VCaP (cell line): ENCODE measurements at regions not wholly inside any gene's neighbourhood (a gene's known extent, or its start where the extent isn't known, plus 50 kb on each side); places are given as distances from the start of the nearest gene placed in this dataset.
"Not testable (repeated sequence)": the region's sequence is repeated elsewhere in the genome, so short reads cannot be mapped to it uniquely, and the experiment has no call there.

Experiments used
- H3K27ac ChIP-seq: fragments of 450-650 bp; 2 replicates; pipeline ENCODE4 v1.5.1; 2017
- TF ChIP-seq, protein P1 (sequence below): fragments of 450-650 bp; conservative IDR thresholded peaks from 2 replicates; pipeline ENCODE4 v1.5.1; 2017; ENCODE audit warnings: mild to moderate bottlenecking, moderate library complexity

DNA sequence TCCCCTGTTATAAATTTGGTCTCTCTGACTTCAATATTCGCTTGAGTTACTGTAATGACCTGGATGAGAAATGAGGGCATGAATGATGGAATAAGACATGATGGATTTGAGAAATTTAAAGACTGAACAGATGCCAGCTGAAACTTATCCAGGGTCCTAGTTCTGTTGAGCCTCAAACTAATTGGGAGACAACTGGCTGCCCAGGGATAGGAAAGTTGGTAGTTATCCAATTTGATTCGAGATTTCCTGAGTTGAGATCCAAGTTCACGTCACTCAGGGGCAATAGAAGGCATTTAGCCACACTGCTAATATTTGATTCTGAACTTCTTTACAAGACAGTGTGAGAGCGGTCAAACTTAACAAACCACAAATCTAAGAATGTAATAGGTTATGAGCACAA lies 159.0 kb upstream of the CXCL13 start:
- TF ChIP-seq, protein P1, sequence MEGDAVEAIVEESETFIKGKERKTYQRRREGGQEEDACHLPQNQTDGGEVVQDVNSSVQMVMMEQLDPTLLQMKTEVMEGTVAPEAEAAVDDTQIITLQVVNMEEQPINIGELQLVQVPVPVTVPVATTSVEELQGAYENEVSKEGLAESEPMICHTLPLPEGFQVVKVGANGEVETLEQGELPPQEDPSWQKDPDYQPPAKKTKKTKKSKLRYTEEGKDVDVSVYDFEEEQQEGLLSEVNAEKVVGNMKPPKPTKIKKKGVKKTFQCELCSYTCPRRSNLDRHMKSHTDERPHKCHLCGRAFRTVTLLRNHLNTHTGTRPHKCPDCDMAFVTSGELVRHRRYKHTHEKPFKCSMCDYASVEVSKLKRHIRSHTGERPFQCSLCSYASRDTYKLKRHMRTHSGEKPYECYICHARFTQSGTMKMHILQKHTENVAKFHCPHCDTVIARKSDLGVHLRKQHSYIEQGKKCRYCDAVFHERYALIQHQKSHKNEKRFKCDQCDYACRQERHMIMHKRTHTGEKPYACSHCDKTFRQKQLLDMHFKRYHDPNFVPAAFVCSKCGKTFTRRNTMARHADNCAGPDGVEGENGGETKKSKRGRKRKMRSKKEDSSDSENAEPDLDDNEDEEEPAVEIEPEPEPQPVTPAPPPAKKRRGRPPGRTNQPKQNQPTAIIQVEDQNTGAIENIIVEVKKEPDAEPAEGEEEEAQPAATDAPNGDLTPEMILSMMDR, result no peak
- H3K27ac ChIP-seq, result no peak overlapping the region

DNA sequence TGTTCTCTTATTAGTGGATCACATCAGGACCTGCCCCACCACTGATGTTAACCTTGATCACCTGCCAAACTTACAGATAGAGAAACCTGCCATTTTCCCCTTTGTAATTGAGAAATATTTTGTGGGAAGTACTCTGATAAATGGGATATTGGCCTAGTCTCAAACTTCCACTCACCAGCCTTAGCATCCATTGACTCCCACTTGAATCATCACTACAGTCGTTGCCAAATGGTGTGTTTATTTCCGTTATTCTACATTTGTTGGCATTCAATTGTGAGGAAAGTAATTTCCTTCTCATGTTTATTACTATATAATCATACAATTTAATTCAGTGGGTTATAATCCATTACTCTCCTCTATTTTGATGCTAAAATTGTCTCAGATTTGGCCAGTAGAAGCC lies 156.4 kb upstream of the CXCL13 start:
- H3K27ac ChIP-seq, result no peak overlapping the region
- TF ChIP-seq, protein P1, result no peak

DNA sequence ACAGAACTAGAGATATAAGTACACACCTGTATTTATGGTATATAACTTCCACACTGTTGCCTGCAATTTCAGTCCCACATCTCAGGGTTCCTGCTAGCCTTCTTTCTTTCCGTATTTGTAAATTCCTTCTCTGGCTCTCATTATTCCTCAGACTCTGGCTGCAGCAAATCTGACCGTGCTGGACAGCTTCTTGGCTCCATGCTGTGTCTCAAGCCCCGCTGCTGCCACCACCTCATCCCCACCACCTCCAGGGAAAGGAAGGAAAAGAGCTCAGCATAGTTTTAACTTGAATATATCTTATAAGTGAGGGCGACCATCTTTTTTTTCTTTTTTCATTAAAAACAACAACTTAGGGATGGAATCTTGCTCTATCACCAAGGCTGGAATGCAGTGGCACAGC lies 155.6 kb upstream of the CXCL13 start:
- H3K27ac ChIP-seq, result no peak overlapping the region
- TF ChIP-seq, protein P1, result no peak

DNA sequence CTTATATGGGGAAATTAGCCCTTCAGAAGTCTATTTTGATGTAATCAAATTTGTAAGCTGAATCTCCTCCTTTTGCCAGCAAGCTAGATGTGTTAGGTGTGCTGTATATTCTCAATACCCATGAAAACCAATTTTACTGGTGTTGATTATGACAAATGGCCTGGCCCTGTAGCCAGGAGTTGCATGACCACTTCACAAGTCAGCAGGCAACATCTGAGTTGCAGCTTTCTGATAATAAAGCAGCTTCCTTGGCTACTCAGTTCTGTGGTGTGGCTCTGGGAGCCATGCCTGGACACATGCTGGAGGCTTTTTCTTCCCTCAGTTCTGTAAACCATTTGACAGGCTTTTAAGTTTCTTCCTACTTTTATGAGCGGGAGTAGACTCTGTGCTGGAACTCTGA lies 154.1 kb upstream of the CXCL13 start:
- TF ChIP-seq, protein P1, result no peak
- H3K27ac ChIP-seq, result no peak overlapping the region

DNA sequence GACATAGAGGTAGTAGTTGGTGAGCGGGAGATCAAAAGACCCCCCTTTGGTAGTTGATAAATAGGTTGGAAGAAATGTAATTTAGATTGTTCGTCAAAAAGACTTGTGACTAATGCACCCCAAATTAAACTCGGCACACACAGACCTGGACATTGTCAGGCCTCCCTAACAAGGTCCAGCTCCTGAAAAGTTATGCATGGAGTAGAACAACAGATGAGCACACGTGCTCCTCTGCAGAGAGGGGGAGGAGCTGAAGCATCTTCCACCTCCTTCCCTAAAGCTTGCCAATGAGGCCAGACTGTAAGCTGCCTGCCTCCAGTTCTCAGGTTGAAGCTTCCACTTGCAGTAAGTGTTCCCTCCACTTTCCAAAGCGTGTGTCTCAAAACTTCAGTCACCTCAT lies 153.5 kb upstream of the CXCL13 start:
- not testable (repeated sequence) for H3K27ac ChIP-seq

DNA sequence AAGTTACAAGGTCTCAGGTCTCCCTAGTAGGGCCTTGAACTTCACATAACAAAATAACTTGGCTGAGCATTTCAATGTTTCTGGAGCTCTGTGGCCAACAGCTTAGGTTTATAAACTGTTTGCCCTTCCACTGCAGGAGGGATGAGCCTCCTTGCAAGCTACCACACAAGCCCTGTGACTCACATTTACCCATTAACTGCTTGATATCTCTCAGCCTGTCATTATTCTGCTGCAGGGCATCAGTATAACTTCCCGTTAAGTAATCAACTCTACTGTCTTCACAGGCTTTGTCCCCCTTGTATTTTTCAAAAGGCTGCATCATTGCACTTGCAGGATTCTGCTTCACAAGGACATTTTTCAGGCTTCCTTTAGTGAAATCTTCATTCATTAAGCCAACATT lies 151.7 kb upstream of the CXCL13 start:
- TF ChIP-seq, protein P1, result no peak
- H3K27ac ChIP-seq, result no peak overlapping the region

DNA sequence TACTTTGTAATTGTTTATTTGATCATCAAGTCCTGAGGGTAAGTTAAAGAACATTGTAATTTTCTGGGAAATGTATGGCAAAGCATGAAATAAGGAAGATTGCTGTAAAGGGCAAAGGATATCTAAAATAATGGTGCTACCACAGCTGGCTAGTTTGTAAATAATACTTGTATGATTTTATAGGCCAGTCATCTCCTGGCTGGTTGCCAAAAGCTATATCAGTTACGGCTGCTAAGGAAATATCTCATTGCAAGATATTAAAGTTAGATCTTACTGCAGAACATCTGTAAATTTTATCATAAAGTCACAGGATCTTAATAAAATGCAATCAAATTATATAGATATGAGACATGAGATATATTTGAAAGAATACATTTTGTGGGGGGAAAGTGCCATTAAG lies 150.8 kb upstream of the CXCL13 start:
- TF ChIP-seq, protein P1, result no peak
- H3K27ac ChIP-seq, result no peak overlapping the region

DNA sequence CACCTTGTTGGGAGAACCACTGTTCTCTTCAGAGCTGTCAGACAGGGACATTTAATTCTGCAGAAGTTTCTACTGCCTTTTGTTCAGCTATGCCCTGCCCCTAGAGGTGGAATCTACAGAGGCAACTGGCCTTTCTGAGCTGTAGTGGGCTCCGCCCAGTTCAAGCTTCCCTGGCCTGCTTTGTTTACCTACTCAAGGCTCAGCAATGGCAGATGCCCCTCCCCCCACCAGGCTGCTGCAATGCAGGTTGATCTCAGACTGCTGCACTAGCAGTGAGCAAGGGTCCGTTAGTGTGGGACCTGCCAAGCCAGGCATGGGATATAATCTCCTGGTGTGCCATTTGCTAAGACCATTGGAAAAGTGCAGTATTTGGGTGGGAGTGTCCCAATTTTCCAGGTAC lies 141.5 kb upstream of the CXCL13 start:
- H3K27ac ChIP-seq, result not testable (repeated sequence)

DNA sequence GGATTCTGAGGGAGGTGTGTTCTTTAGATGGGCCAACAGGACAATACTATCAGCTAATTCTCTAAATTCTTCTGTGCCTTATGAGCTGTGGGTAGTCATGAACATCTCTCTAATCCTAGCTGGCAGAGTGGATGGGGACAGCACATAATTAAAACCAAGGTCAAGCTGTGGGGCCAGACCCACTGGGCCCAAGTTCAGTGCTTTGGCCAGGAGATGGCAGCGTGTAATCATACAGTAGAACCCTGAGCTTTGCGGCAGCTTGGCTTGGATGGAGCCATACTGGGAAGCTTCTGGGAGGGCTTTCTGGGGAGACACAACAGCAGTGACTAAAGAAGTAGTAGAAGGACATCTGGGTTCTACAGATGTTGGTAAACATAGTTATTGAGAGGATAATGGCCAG lies 140.3 kb upstream of the CXCL13 start:
- TF ChIP-seq, protein P1, result peak; percentile 81
- H3K27ac ChIP-seq, result no peak overlapping the region
